DOHH2 (cell line): ENCODE measurements at regions not wholly inside any gene's neighbourhood (a gene's known extent, or its start where the extent isn't known, plus 50 kb on each side); places are given as distances from the start of the nearest gene placed in this dataset.

ENCODE experiments used
- H3F3A ChIP-seq: fragments of 200-600 bp; sonication (generic), shearing (Covaris generic); 2 replicates; pipeline ENCODE4 v1.6.0; 2016; ENCODE audit warnings: antibody characterized with exemption, mild to moderate bottlenecking; ENCODE audit not compliant: control insufficient read depth, insufficient read depth
- H3K27ac ChIP-seq: fragments of 200-600 bp; sonication (generic); 2 replicates; pipeline ENCODE4 v1.5.1; 2014; ENCODE audit warnings: low read depth, mild to moderate bottlenecking, low read length, moderate library complexity
- H3K27me3 ChIP-seq: fragments of 200-600 bp; sonication (generic); 2 replicates; pipeline ENCODE4 v1.6.1; 2014; ENCODE audit warnings: mild to moderate bottlenecking, low read length, mixed read lengths; ENCODE audit not compliant: control insufficient read depth
- H3K36me3 ChIP-seq: fragments of 200-600 bp; sonication (generic); 2 replicates; pipeline ENCODE4 v1.6.1; 2014; ENCODE audit warnings: mild to moderate bottlenecking, low read length, moderate library complexity, mixed read lengths; ENCODE audit not compliant: control insufficient read depth
- H3K4me1 ChIP-seq: fragments of 200-600 bp; sonication (generic); 2 replicates; pipeline ENCODE4 v1.6.1; 2014; ENCODE audit warnings: mild to moderate bottlenecking, low read length, mixed read lengths; ENCODE audit not compliant: control insufficient read depth
- H3K4me2 ChIP-seq: fragments of 200-600 bp; sonication (generic); 2 replicates; pipeline ENCODE4 v1.6.0; 2014; ENCODE audit warnings: mild to moderate bottlenecking, low read length, moderate library complexity
- H3K4me3 ChIP-seq: fragments of 200-600 bp; sonication (generic); 2 replicates; pipeline ENCODE4 v1.5.1; 2014; ENCODE audit warnings: mild to moderate bottlenecking, low read length, mixed read lengths
- H3K79me2 ChIP-seq: fragments of 200-600 bp; sonication (generic); 2 replicates; pipeline ENCODE4 v1.6.1; 2014; ENCODE audit warnings: mild to moderate bottlenecking, low read length, mixed read lengths; ENCODE audit not compliant: control insufficient read depth
- H3K9me2 ChIP-seq: fragments of 200-600 bp; sonication (generic); replicated peaks from 2 replicates; pipeline ENCODE4 v1.6.1; 2014; ENCODE audit warnings: mild to moderate bottlenecking, low read length, mixed read lengths; ENCODE audit not compliant: control insufficient read depth
- H3K9me3 ChIP-seq: fragments of 200-600 bp; sonication (generic); 2 replicates; pipeline ENCODE4 v1.6.1; 2014; ENCODE audit warnings: antibody characterized with exemption, low read length, mixed read lengths; ENCODE audit not compliant: control insufficient read depth, insufficient read depth
- H4K20me1 ChIP-seq: fragments of 200-600 bp; sonication (generic); 2 replicates; pipeline ENCODE4 v1.6.0; 2014; ENCODE audit warnings: low read depth, mild to moderate bottlenecking, antibody characterized with exemption, low read length, moderate library complexity; ENCODE audit not compliant: control insufficient read depth, insufficient read depth
- CTCF ChIP-seq: fragments of 200-600 bp; sonication (generic); IDR thresholded peaks from one replicate; pipeline ENCODE4 v1.5.1; 2014; ENCODE audit warnings: antibody characterized with exemption, mild to moderate bottlenecking, low read depth, low read length; ENCODE audit not compliant: poor library complexity, severe bottlenecking
- EZH2phosphoT487 ChIP-seq: fragments of 200-600 bp; sonication (generic); IDR thresholded peaks from 2 replicates; pipeline ENCODE4 v1.6.1; 2017; ENCODE audit warnings: borderline replicate concordance, mild to moderate bottlenecking, antibody characterized with exemption, low read length, moderate library complexity, mixed read lengths

GRCh38 chr2:183259921-183260320 is 135.7 kb downstream of the NUP35 start:
- no peaks in the 10 kb centered on the region for H3K27me3 ChIP-seq
- no peaks in the 10 kb centered on the region for H3K36me3 ChIP-seq
- no peaks in the 10 kb centered on the region for H3K4me1 ChIP-seq
- TF ChIP-seq EZH2phosphoT487 (no peak), CTCF (no peak)
- H3F3A ChIP-seq: no peaks in the 10 kb centered on the region
- H3K27ac ChIP-seq: no peak overlapping the region
- H3K9me3 ChIP-seq: no peaks in the 10 kb centered on the region
- H3K79me2 ChIP-seq: no peaks in the 10 kb centered on the region
- H3K4me3 ChIP-seq: no peak overlapping the region
- H3K9me2 ChIP-seq: no peaks in the 10 kb centered on the region
- H4K20me1 ChIP-seq: no peaks in the 10 kb centered on the region
- no peak overlapping the region for H3K4me2 ChIP-seq

- TF ChIP-seq CTCF (no peak), EZH2phosphoT487 (no peak)
- no peak overlapping the region for H3K4me2 ChIP-seq
- no peak overlapping the region for H3K4me3 ChIP-seq
- H3K9me3 ChIP-seq: no peaks in the 10 kb centered on the region
- H3F3A ChIP-seq: no peaks in the 10 kb centered on the region
- H3K36me3 ChIP-seq: no peaks in the 10 kb centered on the region
- H4K20me1 ChIP-seq: no peaks in the 10 kb centered on the region
- H3K79me2 ChIP-seq: no peaks in the 10 kb centered on the region
- no peaks in the 10 kb centered on the region for H3K4me1 ChIP-seq
- H3K27ac ChIP-seq: no peak overlapping the region
- H3K27me3 ChIP-seq: no peaks in the 10 kb centered on the region
- H3K9me2 ChIP-seq: no peaks in the 10 kb centered on the region
These were observed 136.3 kb downstream of the NUP35 start for GRCh38 chr2:183260527-183260926.

GRCh38 chr2:183264890-183265535 is 140.8 kb downstream of the NUP35 start:
- Histone ChIP-seq H3K79me2 (no peaks in the 10 kb centered on the region), H3K4me3 (no peak overlapping the region), H3F3A (no peaks in the 10 kb centered on the region), H3K36me3 (no peaks in the 10 kb centered on the region), H3K4me2 (no peak overlapping the region), H3K4me1 (no peaks in the 10 kb centered on the region), H3K27ac (no peak overlapping the region), H3K27me3 (no peaks in the 10 kb centered on the region), H3K9me2 (no peaks in the 10 kb centered on the region), H3K9me3 (no peaks in the 10 kb centered on the region), H4K20me1 (no peaks in the 10 kb centered on the region)
- TF ChIP-seq EZH2phosphoT487 (no peak), CTCF (no peak)
